ENCODE measurements at regions not wholly inside any gene's neighbourhood (a gene's known extent, or its start where the extent isn't known, plus 50 kb on each side); places are given as distances from the start of the nearest gene placed in this dataset.

GRCh38 chr9:13397661-13398060 is 118.2 kb upstream of the MPDZ start:
- ATAC-seq = no peak
- H3K27me3 ChIP-seq = no peaks in the 10 kb centered on the region

GRCh38 chr9:13397220-13397619 is 117.7 kb upstream of the MPDZ start:
- no peak for TF ChIP-seq EP300 (IDR thresholded peaks at IDR 0.05)
- no peak for TF ChIP-seq CTCF (IDR thresholded peaks at IDR 0.05)
- no peak for TF ChIP-seq POLR2A (IDR thresholded peaks at IDR 0.05)
- TF ChIP-seq POLR2AphosphoS5 (IDR thresholded peaks at IDR 0.05) = no peak

More at GRCh38 chr9:13397661-13398060, 118.2 kb upstream of the MPDZ start:
- Histone ChIP-seq H3K4me3 (no peak overlapping the region), H3K4me1 (no peaks in the 10 kb centered on the region), H3K9me3 (no peaks in the 10 kb centered on the region), H3K27ac (no peak overlapping the region), H3K36me3 (no peaks in the 10 kb centered on the region)
- TF ChIP-seq POLR2AphosphoS5 (IDR thresholded peaks at IDR 0.05) (no peak), POLR2A (IDR thresholded peaks at IDR 0.05) (no peak), EP300 (IDR thresholded peaks at IDR 0.05) (no peak), CTCF (IDR thresholded peaks at IDR 0.05) (no peak)

GRCh38 chr9:13396418-13396817 is 116.9 kb upstream of the MPDZ start:
- Histone ChIP-seq H3K27me3 (no peaks in the 10 kb centered on the region), H3K27ac (no peak overlapping the region), H3K9me3 (peaks cover 0 to 8% (median 0%) of the 10 kb centered on the region in 3 donors), H3K4me3 (no peak overlapping the region), H3K4me1 (no peaks in the 10 kb centered on the region), H3K36me3 (no peaks in the 10 kb centered on the region)
- no peak for ATAC-seq
- TF ChIP-seq POLR2AphosphoS5 (IDR thresholded peaks at IDR 0.05) = no peak
- TF ChIP-seq CTCF (IDR thresholded peaks at IDR 0.05) = no peak
- TF ChIP-seq EP300 (IDR thresholded peaks at IDR 0.05) = no peak
- no peak for TF ChIP-seq POLR2A (IDR thresholded peaks at IDR 0.05)
- WGBS, 2 donors (ENCODE audit: low coverage in 1 of 2) = 92 to 100% methylated on average over 4 of the region's 4 CpGs

More at GRCh38 chr9:13397220-13397619, 117.7 kb upstream of the MPDZ start:
- WGBS, 2 donors (ENCODE audit: low coverage in 1 of 2) = 56 to 82% methylated on average over 4 of the region's 4 CpGs
- no peak for ATAC-seq
- Histone ChIP-seq H3K9me3 (no peaks in the 10 kb centered on the region), H3K4me1 (no peaks in the 10 kb centered on the region), H3K27ac (no peak overlapping the region), H3K4me3 (no peak overlapping the region), H3K36me3 (no peaks in the 10 kb centered on the region), H3K27me3 (no peaks in the 10 kb centered on the region)

GRCh38 chr9:13395156-13395555 is 115.7 kb upstream of the MPDZ start:
- TF ChIP-seq POLR2AphosphoS5 (IDR thresholded peaks at IDR 0.05) (no peak), CTCF (IDR thresholded peaks at IDR 0.05) (no peak), POLR2A (IDR thresholded peaks at IDR 0.05) (no peak)
- Histone ChIP-seq H3K36me3 (no peaks in the 10 kb centered on the region), H3K4me1 (no peaks in the 10 kb centered on the region), H3K27ac (no peak overlapping the region), H3K9me3 (peaks cover 0 to 21% (median 0%) of the 10 kb centered on the region in 3 donors), H3K27me3 (no peaks in the 10 kb centered on the region), H3K4me3 (no peak overlapping the region)
- no peak for ATAC-seq

GRCh38 chr9:13388157-13388556 is 108.7 kb upstream of the MPDZ start:
- peak; percentile 52 for ATAC-seq
- H3K27ac ChIP-seq = peak overlapping the region in 3 of 4 donors; percentile 34 to 56 (median 53)

More at GRCh38 chr9:13388157-13388556, 108.7 kb upstream of the MPDZ start:
- no peaks in the 10 kb centered on the region for H3K36me3 ChIP-seq
- peaks cover 0 to 47% (median 0%) of the 10 kb centered on the region in 3 donors for H3K9me3 ChIP-seq
- no peak for TF ChIP-seq EP300 (IDR thresholded peaks at IDR 0.05)
- TF ChIP-seq POLR2A (IDR thresholded peaks at IDR 0.05) = no peak
- TF ChIP-seq POLR2AphosphoS5 (IDR thresholded peaks at IDR 0.05) = peak; percentile 75
- TF ChIP-seq CTCF (IDR thresholded peaks at IDR 0.05) = no peak
- 13% methylated on average over 1 of the region's 1 CpG; no CpG with 5 or more reads in 1 of the 2 donors for WGBS, 2 donors (ENCODE audit: low coverage in 1 of 2)
- H3K4me1 ChIP-seq = peaks cover 0 to 4% (median 0%) of the 10 kb centered on the region in 3 donors
- no peaks in the 10 kb centered on the region for H3K27me3 ChIP-seq
- H3K4me3 ChIP-seq = no peak overlapping the region

All from gastroesophageal sphincter (tissue), 4 donors.